GM23248 (cell line): ENCODE measurements at regions not wholly inside any gene's neighbourhood (a gene's known extent, or its start where the extent isn't known, plus 50 kb on each side); places are given as distances from the start of the nearest gene placed in this dataset.

Source experiments
- DNase-seq: peaks from one replicate; pipeline ENCODE4 v3.0.0-alpha.2; 2015
- H2AFZ ChIP-seq: fragments of 200-600 bp; sonication (generic); 2 replicates; pipeline ENCODE4 v1.6.1; 2016; ENCODE audit warnings: antibody characterized with exemption
- H3F3A ChIP-seq: fragments of 200-600 bp; sonication (generic); 2 replicates; pipeline ENCODE4 v1.6.1; 2016; ENCODE audit warnings: mild to moderate bottlenecking, antibody characterized with exemption, mixed run types; ENCODE audit not compliant: insufficient read depth
- H3K27ac ChIP-seq: fragments of 200-600 bp; sonication (generic); 2 replicates; pipeline ENCODE4 v1.5.1; 2016; ENCODE audit warnings: mild to moderate bottlenecking
- H3K27me3 ChIP-seq: fragments of 200-600 bp; sonication (generic); replicated peaks from 2 replicates; pipeline ENCODE4 v1.6.1; 2016; ENCODE audit warnings: mild to moderate bottlenecking; ENCODE audit not compliant: insufficient read depth
- H3K36me3 ChIP-seq: fragments of 200-600 bp; sonication (generic); 2 replicates; pipeline ENCODE4 v1.6.1; 2016; ENCODE audit warnings: low read depth, mild to moderate bottlenecking
- H3K4me1 ChIP-seq: fragments of 200-600 bp; sonication (generic); 2 replicates; pipeline ENCODE4 v1.6.1; 2016; ENCODE audit warnings: mild to moderate bottlenecking; ENCODE audit not compliant: insufficient read depth
- H3K4me2 ChIP-seq: fragments of 200-600 bp; sonication (generic); one replicate; pipeline ENCODE4 v1.6.1; 2016; ENCODE audit warnings: mild to moderate bottlenecking; ENCODE audit not compliant: unreplicated experiment
- H3K4me3 ChIP-seq: fragments of 200-600 bp; sonication (generic); 2 replicates; pipeline ENCODE4 v1.5.1; 2016; ENCODE audit warnings: mild to moderate bottlenecking
- H3K79me2 ChIP-seq: fragments of 200-600 bp; sonication (generic); 2 replicates; pipeline ENCODE4 v1.6.1; 2016; ENCODE audit warnings: mild to moderate bottlenecking; ENCODE audit not compliant: insufficient read depth
- H3K9ac ChIP-seq: fragments of 200-600 bp; sonication (generic); 2 replicates; pipeline ENCODE4 v1.6.1; 2016; ENCODE audit warnings: mild to moderate bottlenecking
- H3K9me2 ChIP-seq: fragments of 200-600 bp; sonication (generic); 2 replicates; pipeline ENCODE4 v1.6.1; 2016; ENCODE audit warnings: mixed run types, mild to moderate bottlenecking, moderate library complexity; ENCODE audit not compliant: insufficient read depth
- H3K9me3 ChIP-seq: fragments of 200-600 bp; sonication (generic); one replicate; pipeline ENCODE4 v1.6.1; 2017; ENCODE audit warnings: low read depth
- H4K20me1 ChIP-seq: fragments of 200-600 bp; sonication (generic); 2 replicates; pipeline ENCODE4 v1.6.0; 2016; ENCODE audit not compliant: insufficient read depth
- EZH2 ChIP-seq: fragments of 200-600 bp; sonication (generic); IDR thresholded peaks from 2 replicates; pipeline ENCODE4 v1.6.1; 2018; ENCODE audit warnings: antibody characterized with exemption, mild to moderate bottlenecking; ENCODE audit not compliant: insufficient read depth, poor library complexity, severe bottlenecking
- EZH2phosphoT487 ChIP-seq: fragments of 200-600 bp; sonication (generic); IDR thresholded peaks from 2 replicates; pipeline ENCODE4 v1.6.1; 2018; ENCODE audit warnings: antibody characterized with exemption, moderate library complexity, mild to moderate bottlenecking, low read depth; ENCODE audit not compliant: insufficient read depth
- WGBS, 2 experiments: methylation state at CpG; one replicate each; pipeline ENCODE4 v1.1.6; 2015 to 2017; ENCODE audit warnings: low lambda C conversion rate in 2 of 2, low coverage in 1 of 2; ENCODE audit errors: missing lambda C conversion rate in 2 of 2; 5-methylcytosine and 5-hydroxymethylcytosine counted together
- in situ Hi-C: fragments of 300-500 bp; cut with MboI; formaldehyde crosslinking; loops from 2 replicates; pipeline ENCODE4 v1.15.0; 2020

DNA sequence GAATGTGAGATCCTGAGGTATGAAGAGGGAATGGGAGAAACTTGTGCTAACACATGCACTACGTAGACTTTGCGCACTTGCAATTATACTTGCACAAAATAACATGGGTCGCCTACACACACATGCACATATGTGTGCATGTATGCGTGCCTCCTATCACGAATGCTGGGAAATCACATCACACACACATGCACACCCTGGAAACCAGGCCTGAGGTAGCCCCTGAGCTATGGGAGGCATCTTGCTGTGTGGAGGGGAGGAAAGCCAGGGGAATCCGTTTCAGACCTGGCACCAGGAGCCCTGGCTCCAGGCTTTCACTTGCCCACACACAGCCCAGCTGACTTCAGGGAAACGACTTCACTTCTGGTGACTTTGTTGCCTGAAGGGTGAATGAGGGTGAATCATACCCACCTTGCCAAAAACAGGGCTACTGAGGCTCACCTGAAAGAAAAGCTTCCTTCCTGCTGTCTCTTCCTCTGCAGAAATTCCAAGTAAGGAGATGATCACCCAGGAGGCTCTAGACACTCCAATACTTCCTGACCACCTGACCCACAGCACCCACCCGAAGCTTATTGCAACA is 136.0 kb upstream of the NGF start:
- DNase-seq: no peak
- no peak overlapping the region for H3K27ac ChIP-seq
- 71 to 73% methylated on average over 8 of the region's 8 CpGs for WGBS, 2 experiments
- peaks cover 2% of the 10 kb centered on the region; the same call in 1 of the 2 replicates for H3F3A ChIP-seq
- no peak overlapping the region for H3K9ac ChIP-seq
- in situ Hi-C loops: no loop called here
- H3K4me2 ChIP-seq: no peak overlapping the region
- no peak for TF ChIP-seq EZH2phosphoT487
- no peak for TF ChIP-seq EZH2
- no peak overlapping the region for H2AFZ ChIP-seq
- H3K4me3 ChIP-seq: no peak overlapping the region
- no peaks in the 10 kb centered on the region for H4K20me1 ChIP-seq
- no peaks in the 10 kb centered on the region for H3K27me3 ChIP-seq
- no peaks in the 10 kb centered on the region for H3K79me2 ChIP-seq
- H3K4me1 ChIP-seq: peaks cover 8% of the 10 kb centered on the region; the same call in 1 of the 2 replicates
- no peaks in the 10 kb centered on the region for H3K36me3 ChIP-seq
- no peaks in the 10 kb centered on the region for H3K9me3 ChIP-seq
- H3K9me2 ChIP-seq: no peaks in the 10 kb centered on the region

DNA sequence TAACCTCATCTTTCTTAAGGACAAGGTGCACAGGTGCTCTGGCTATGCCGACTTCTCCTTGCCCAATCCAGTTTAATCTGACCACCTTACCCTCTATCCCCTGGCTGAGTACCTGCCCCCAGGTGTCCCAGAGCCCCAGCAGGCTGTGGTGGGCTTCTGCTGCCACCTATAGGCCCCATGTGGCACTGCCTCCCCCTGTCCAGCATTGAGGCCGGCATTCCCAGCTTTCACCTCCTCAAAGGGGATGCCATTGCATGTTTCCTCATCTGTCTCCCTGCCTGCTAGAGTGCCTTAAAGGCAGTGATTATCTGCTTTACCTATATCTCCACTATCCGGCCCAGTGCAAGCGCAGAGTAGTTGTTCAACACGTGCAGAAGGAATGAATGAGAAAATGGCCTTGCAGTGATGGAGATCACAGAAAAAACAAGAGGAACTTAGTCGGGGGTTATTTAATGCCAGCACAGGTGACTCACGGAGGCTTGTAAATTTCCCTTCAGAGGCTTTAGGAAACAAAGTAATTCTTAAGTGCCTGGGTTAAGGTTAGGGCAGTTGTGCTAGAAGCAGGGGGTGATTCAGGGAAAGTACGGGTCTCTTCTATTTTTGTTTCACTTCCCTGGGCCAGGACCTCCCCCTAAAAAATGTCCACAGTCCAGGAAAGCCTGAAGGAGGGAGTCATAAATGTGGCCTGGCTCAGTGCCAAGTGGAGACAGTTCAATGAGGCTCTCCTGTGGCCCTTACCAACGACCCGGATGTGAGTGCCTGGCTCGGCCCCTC is 131.8 kb upstream of the NGF start:
- Histone ChIP-seq H3K4me2 (no peak overlapping the region), H3K4me3 (no peak overlapping the region), H3K27me3 (no peaks in the 10 kb centered on the region), H3K79me2 (no peaks in the 10 kb centered on the region), H3K36me3 (no peaks in the 10 kb centered on the region), H3K27ac (no peak overlapping the region), H4K20me1 (no peaks in the 10 kb centered on the region), H3K9me3 (no peaks in the 10 kb centered on the region), H3K9ac (no peak overlapping the region), H3K4me1 (peaks cover 8% of the 10 kb centered on the region; the same call in 1 of the 2 replicates), H3F3A (peaks cover 10% of the 10 kb centered on the region; the same call in 1 of the 2 replicates), H2AFZ (peak overlapping the region; percentile 61; the same call in 1 of the 2 replicates), H3K9me2 (no peaks in the 10 kb centered on the region)
- TF ChIP-seq EZH2 (no peak), EZH2phosphoT487 (no peak)
- peak; percentile 65 for DNase-seq
- in situ Hi-C loops: loop anchor here (10.0 kb wide), 1 partner anchor 325 kb away; no protein-coding TSS in a partner anchor
- 56 to 60% methylated on average over 11 of the region's 11 CpGs for WGBS, 2 experiments

DNA sequence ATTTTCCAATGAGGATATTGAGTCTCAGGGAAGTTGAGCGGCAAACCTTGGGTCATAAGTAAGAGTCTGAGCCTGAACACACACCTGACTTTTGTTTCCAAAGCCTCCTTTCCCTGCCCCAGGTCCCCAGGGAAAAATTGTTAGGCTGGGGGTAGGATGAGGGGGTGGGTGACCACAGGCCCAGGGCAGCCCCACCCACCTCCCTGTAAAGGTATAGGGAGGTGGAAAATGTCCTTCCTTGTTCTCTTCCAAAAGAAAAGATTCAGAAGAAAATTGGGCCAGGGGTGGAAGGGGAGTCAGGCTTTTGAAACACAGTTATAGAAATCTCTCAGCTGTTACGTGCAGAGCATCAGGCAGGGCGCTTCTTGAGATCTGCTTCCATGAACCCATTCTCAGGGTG is 129.7 kb upstream of the NGF start:
- in situ Hi-C loops: loop anchor here (10.0 kb wide), 1 partner anchor 323 kb away; no protein-coding TSS in a partner anchor
- no peak for DNase-seq
- no peaks in the 10 kb centered on the region for H3K79me2 ChIP-seq
- H3F3A ChIP-seq: peaks cover 10% of the 10 kb centered on the region; the same call in 1 of the 2 replicates
- H3K27ac ChIP-seq: no peak overlapping the region
- no peak overlapping the region for H3K4me3 ChIP-seq
- no peaks in the 10 kb centered on the region for H3K27me3 ChIP-seq
- no peak overlapping the region for H3K9ac ChIP-seq
- no peak overlapping the region for H2AFZ ChIP-seq
- no peaks in the 10 kb centered on the region for H3K9me3 ChIP-seq
- H3K4me2 ChIP-seq: no peak overlapping the region
- H3K9me2 ChIP-seq: no peaks in the 10 kb centered on the region
- TF ChIP-seq EZH2 (no peak), EZH2phosphoT487 (no peak)
- H3K36me3 ChIP-seq: no peaks in the 10 kb centered on the region
- 97 to 100% methylated on average over 3 of the region's 3 CpGs for WGBS, 2 experiments
- peaks cover 8% of the 10 kb centered on the region; the same call in 1 of the 2 replicates for H3K4me1 ChIP-seq
- no peaks in the 10 kb centered on the region for H4K20me1 ChIP-seq

DNA sequence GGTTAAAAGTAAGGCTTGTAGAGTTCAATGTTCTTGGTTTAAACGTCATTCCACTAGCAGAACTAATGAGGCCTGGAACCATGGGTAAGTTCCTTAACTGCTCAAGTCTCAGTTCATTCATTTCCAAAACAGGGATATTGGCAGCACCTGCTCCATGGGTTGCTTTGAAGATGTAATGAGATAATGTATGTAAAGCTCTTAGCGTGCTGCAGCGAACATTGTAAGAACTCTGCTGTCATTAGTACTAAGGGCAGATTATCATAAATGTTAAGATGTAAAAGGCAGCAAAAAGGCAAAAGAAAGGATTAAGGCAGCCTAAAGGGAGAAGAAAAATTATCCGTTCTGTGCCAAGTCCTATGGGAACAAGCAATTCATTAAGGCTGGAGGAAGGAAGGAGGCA is 129.1 kb upstream of the NGF start:
- in situ Hi-C loops: loop anchor here (10.0 kb wide), 1 partner anchor 322 kb away; no protein-coding TSS in a partner anchor
- 91 to 95% methylated on average over 4 of the region's 4 CpGs for WGBS, 2 experiments

More for the DNA sequence above, 129.1 kb upstream of the NGF start:
- TF ChIP-seq EZH2phosphoT487 (no peak), EZH2 (no peak)
- Histone ChIP-seq H3F3A (peaks cover 10% of the 10 kb centered on the region; the same call in 1 of the 2 replicates), H2AFZ (no peak overlapping the region), H3K79me2 (no peaks in the 10 kb centered on the region), H3K36me3 (no peaks in the 10 kb centered on the region), H3K9me2 (no peaks in the 10 kb centered on the region), H3K4me1 (peaks cover 8% of the 10 kb centered on the region; the same call in 1 of the 2 replicates), H3K27ac (no peak overlapping the region), H3K9ac (no peak overlapping the region), H3K9me3 (no peaks in the 10 kb centered on the region), H4K20me1 (no peaks in the 10 kb centered on the region), H3K4me3 (no peak overlapping the region), H3K4me2 (no peak overlapping the region), H3K27me3 (no peaks in the 10 kb centered on the region)
- DNase-seq: no peak
